GM06990 (cell line): ENCODE measurements at regions not wholly inside any gene's neighbourhood (a gene's known extent, or its start where the extent isn't known, plus 50 kb on each side); places are given as distances from the start of the nearest gene placed in this dataset.

Experiments used
- DNase-seq: peaks from one replicate; pipeline ENCODE4 v3.0.0-alpha.2; 2011; ENCODE audit not compliant: insufficient read length; ENCODE audit errors: extremely low read depth
- H3K27me3 ChIP-seq: replicated peaks from 2 replicates; pipeline ENCODE4 v1.6.0; 2011; ENCODE audit warnings: low read length; ENCODE audit not compliant: control insufficient read depth, insufficient read depth
- H3K36me3 ChIP-seq: 2 replicates; pipeline ENCODE4 v1.5.1; 2011; ENCODE audit warnings: low read length; ENCODE audit not compliant: control insufficient read depth, insufficient read depth
- H3K4me3 ChIP-seq: replicated peaks from 2 replicates; pipeline ENCODE4 v1.5.1; 2011; ENCODE audit warnings: low read depth, mild to moderate bottlenecking, control low read depth, low read length
- CTCF ChIP-seq: IDR thresholded peaks from 2 replicates; pipeline ENCODE4 v1.5.1; 2011; ENCODE audit warnings: low read length, control low read depth, mild to moderate bottlenecking, inconsistent platforms; ENCODE audit not compliant: insufficient read depth, poor library complexity, severe bottlenecking

- DNase-seq = no peak
- H3K27me3 ChIP-seq = no peaks in the 10 kb centered on the region
- no peaks in the 10 kb centered on the region for H3K36me3 ChIP-seq
- H3K4me3 ChIP-seq = no peak overlapping the region
- no peak for TF ChIP-seq CTCF
These were observed 299.4 kb downstream of the COX7C start for GRCh38 chr5:86917117-86917579.

DNA sequence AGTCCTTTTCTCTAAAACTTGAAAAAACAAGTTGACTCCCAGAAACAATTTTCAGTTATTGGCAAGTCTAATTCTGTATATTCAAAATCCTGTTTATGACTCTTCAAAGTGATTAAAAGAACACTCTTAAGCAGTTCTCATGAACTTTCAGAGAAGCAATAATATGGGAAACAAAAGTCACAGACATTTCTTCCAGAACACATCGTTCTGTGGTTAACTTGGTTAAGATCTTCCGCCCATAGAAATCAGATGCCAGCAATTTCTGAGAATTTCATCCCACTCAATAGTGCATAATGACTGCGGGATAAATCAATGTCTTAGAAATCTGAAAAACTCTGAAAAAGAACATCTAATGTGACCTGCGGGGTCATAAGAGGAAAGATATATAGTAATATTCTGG, 300.5 kb downstream of the COX7C start:
- no peaks in the 10 kb centered on the region for H3K36me3 ChIP-seq
- no peak for DNase-seq
- TF ChIP-seq CTCF = no peak

GRCh38 chr5:86926033-86926432, 308.3 kb downstream of the COX7C start:
- TF ChIP-seq CTCF = no peak
- Histone ChIP-seq H3K27me3 (no peaks in the 10 kb centered on the region), H3K4me3 (no peak overlapping the region), H3K36me3 (no peaks in the 10 kb centered on the region)
- no peak for DNase-seq

More for the DNA sequence above, 300.5 kb downstream of the COX7C start:
- no peaks in the 10 kb centered on the region for H3K27me3 ChIP-seq
- no peak overlapping the region for H3K4me3 ChIP-seq

DNA sequence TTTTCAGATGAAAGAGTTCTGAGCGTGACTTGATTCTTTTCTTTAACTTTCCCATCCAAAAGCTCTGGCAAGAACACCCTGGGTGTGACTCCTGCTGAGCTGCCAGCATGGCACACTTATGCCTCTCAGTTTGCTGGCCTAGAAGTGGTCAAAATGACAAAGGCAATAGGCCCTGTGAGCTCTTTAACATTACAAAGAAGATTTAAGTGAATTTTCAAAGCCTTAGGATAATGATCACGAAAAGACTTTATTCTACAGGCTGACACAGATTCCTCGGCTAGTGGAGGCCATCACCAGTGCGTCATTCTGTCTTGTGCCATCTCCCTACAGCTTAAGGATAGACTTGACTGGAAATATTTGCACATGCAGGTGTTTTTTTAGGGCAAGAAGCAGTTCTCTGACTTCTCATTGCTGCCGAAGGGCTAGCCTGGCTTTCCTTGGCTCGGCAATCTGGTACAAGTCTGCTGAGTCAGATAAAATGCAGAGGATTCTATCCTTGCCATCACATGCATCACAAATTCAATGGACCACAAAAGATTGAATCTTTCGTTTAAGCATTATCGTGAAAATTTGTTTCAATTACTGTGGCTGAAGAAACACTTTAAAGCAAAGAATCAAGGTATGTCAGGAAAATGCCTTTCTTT, 311.5 kb downstream of the COX7C start:
- no peak for DNase-seq
- Histone ChIP-seq H3K27me3 (no peaks in the 10 kb centered on the region), H3K36me3 (no peaks in the 10 kb centered on the region), H3K4me3 (no peak overlapping the region)
- TF ChIP-seq CTCF = no peak

- no peak for DNase-seq
- no peak for TF ChIP-seq CTCF
- Histone ChIP-seq H3K36me3 (no peaks in the 10 kb centered on the region), H3K27me3 (no peaks in the 10 kb centered on the region), H3K4me3 (no peak overlapping the region)
These were observed 315.9 kb upstream of the RASA1 start for GRCh38 chr5:86951761-86952160.

DNA sequence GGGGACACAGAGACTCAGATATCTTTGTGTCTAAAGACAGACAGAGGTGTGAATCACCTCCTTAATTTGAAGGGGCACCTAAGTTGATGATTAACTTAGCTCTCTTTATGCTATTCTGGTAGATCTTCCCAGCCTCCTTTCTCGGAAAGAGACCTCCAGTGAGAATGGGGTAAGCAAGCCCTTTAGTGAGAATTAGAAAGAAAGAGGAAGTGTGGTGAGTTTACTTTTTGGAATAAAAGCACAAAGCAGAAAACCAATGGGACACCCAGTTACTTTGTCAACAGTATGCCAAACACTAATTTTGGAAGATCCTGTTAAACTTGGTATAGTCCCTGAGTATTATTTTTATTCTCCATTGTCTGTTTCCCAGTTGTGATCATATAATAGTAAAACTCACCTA, 302.8 kb upstream of the RASA1 start:
- no peak for TF ChIP-seq CTCF

More for the DNA sequence above, 302.8 kb upstream of the RASA1 start:
- Histone ChIP-seq H3K4me3 (no peak overlapping the region), H3K27me3 (no peaks in the 10 kb centered on the region), H3K36me3 (no peaks in the 10 kb centered on the region)
- no peak for DNase-seq
